ENCODE measurements at regions not wholly inside any gene's neighbourhood (a gene's known extent, or its start where the extent isn't known, plus 50 kb on each side); places are given as distances from the start of the nearest gene placed in this dataset.

GRCh38 chr12:18207266-18207665, 54.1 kb upstream of the PIK3C2G start:
- in situ Hi-C loops (cut with MboI; ENCODE audit: low sequenced_read_pairs, unreplicated experiment): no loop called here
- no peak for TF ChIP-seq CTCF (IDR thresholded peaks at IDR 0.05; ENCODE audit: borderline replicate concordance, control extremely low read depth, extremely low read depth, insufficient read depth, missing control alignments)
- DNase-seq (ENCODE audit: low spot score): no peak

GRCh38 chr12:18206198-18206597, 55.1 kb upstream of the PIK3C2G start:
- no peak for DNase-seq (ENCODE audit: low spot score)
- in situ Hi-C loops (cut with MboI; ENCODE audit: low sequenced_read_pairs, unreplicated experiment): no loop called here

GRCh38 chr12:18204053-18204452, 57.3 kb upstream of the PIK3C2G start:
- DNase-seq (ENCODE audit: low spot score): no peak
- no peak for TF ChIP-seq CTCF (IDR thresholded peaks at IDR 0.05; ENCODE audit: borderline replicate concordance, control extremely low read depth, extremely low read depth, insufficient read depth, missing control alignments)
- in situ Hi-C loops (cut with MboI; ENCODE audit: low sequenced_read_pairs, unreplicated experiment): no loop called here

More at GRCh38 chr12:18206198-18206597, 55.1 kb upstream of the PIK3C2G start:
- TF ChIP-seq CTCF (IDR thresholded peaks at IDR 0.05; ENCODE audit: borderline replicate concordance, control extremely low read depth, extremely low read depth, insufficient read depth, missing control alignments): no peak

GRCh38 chr12:18192119-18192518, 69.2 kb upstream of the PIK3C2G start:
- in situ Hi-C loops (cut with MboI; ENCODE audit: low sequenced_read_pairs, unreplicated experiment): no loop called here
- no peak for TF ChIP-seq CTCF (IDR thresholded peaks at IDR 0.05; ENCODE audit: borderline replicate concordance, control extremely low read depth, extremely low read depth, insufficient read depth, missing control alignments)
- no peak for DNase-seq (ENCODE audit: low spot score)

GRCh38 chr12:18183141-18183540, 78.2 kb upstream of the PIK3C2G start:
- TF ChIP-seq CTCF (IDR thresholded peaks at IDR 0.05; ENCODE audit: borderline replicate concordance, control extremely low read depth, extremely low read depth, insufficient read depth, missing control alignments): no peak
- no peak for DNase-seq (ENCODE audit: low spot score)
- in situ Hi-C loops (cut with MboI; ENCODE audit: low sequenced_read_pairs, unreplicated experiment): no loop called here

- no peak for DNase-seq (ENCODE audit: low spot score)
- no peak for TF ChIP-seq CTCF (IDR thresholded peaks at IDR 0.05; ENCODE audit: borderline replicate concordance, control extremely low read depth, extremely low read depth, insufficient read depth, missing control alignments)
- in situ Hi-C loops (cut with MboI; ENCODE audit: low sequenced_read_pairs, unreplicated experiment): no loop called here
Measured at GRCh38 chr12:18171571-18171970, 81.6 kb upstream of the RERGL start.

- TF ChIP-seq CTCF (IDR thresholded peaks at IDR 0.05; ENCODE audit: borderline replicate concordance, control extremely low read depth, extremely low read depth, insufficient read depth, missing control alignments): no peak
- no peak for DNase-seq (ENCODE audit: low spot score)
- in situ Hi-C loops (cut with MboI; ENCODE audit: low sequenced_read_pairs, unreplicated experiment): no loop called here
Measured at GRCh38 chr12:18168016-18168415, 78.0 kb upstream of the RERGL start.

Data from GM13976 (cell line).